ENCODE measurements at regions not wholly inside any gene's neighbourhood (a gene's known extent, or its start where the extent isn't known, plus 50 kb on each side); places are given as distances from the start of the nearest gene placed in this dataset.

GRCh38 chr3:94360987-94361386 is 298.1 kb downstream of the NSUN3 start (continued):
- no peak for TF ChIP-seq ZNF318 (IDR thresholded peaks at IDR 0.05; ENCODE audit: borderline replicate concordance in 1 of 2, low read depth in 1 of 2)

- no peaks in the 10 kb centered on the region for H3K4me1 ChIP-seq (replicated peaks in 1 of 2; ENCODE audit: control insufficient read depth in 2 of 2, insufficient read depth in 2 of 2, low read length in 2 of 2)
- no peak overlapping the region for H3K4me3 ChIP-seq
- H3K4me2 ChIP-seq (ENCODE audit: insufficient read depth, low read length) = no peak overlapping the region
- intact Hi-C loops (cut with micrococcal nuclease) = no loop called here
- DNase-seq (ENCODE audit: extremely low read depth in 1 of 4, low spot score in 3 of 4) = no peak
- ChIA-PET CTCF (ENCODE audit: low intra/inter-chr PET ratio) (no interaction called here), POLR2A (no interaction called here)
- no peaks in the 10 kb centered on the region for H3K9me3 ChIP-seq (replicated peaks; ENCODE audit: control insufficient read depth, insufficient read depth, low read depth, low read length)
- H4K20me1 ChIP-seq (replicated peaks; ENCODE audit: control insufficient read depth, insufficient read depth, low read length) = no peaks in the 10 kb centered on the region
- WGBS (ENCODE audit: insufficient coverage, low coverage, missing lambda C conversion rate) = 3% methylated on average over 4 of the region's 4 CpGs
- no peak for ATAC-seq
- no peak overlapping the region for H3K9ac ChIP-seq (ENCODE audit: insufficient read depth in 1 of 2, low read depth in 2 of 2, low read length in 2 of 2)
- H3K9me1 ChIP-seq (ENCODE audit: control insufficient read depth, insufficient read depth, low read length) = no peaks in the 10 kb centered on the region
- H3K36me3 ChIP-seq (ENCODE audit: control insufficient read depth, insufficient read depth, low read length) = no peaks in the 10 kb centered on the region
- H3K79me2 ChIP-seq (ENCODE audit: control insufficient read depth, insufficient read depth, low read length) = no peaks in the 10 kb centered on the region
- in situ Hi-C loops (cut with MboI) = no loop called here
- no peaks in the 10 kb centered on the region for H3K27me3 ChIP-seq (ENCODE audit: control insufficient read depth in 2 of 2, insufficient read depth in 2 of 2, low read length in 2 of 2)
- FAIRE-seq = no peak
- no peak overlapping the region for H3K27ac ChIP-seq (ENCODE audit: extremely low read depth, low read depth, low read length)
- no peak overlapping the region for H2AFZ ChIP-seq (ENCODE audit: low read depth, low read length)
- no TSS peak for BruUV-seq (replicated peaks)
- TF ChIP-seq PHF21A (IDR thresholded peaks at IDR 0.05; ENCODE audit: borderline replicate concordance, low read depth) = no peak
- no peak for TF ChIP-seq ZNF318 (IDR thresholded peaks at IDR 0.05; ENCODE audit: borderline replicate concordance in 1 of 2, low read depth in 1 of 2)
These were observed 299.5 kb downstream of the NSUN3 start for GRCh38 chr3:94362393-94362792.

Measured in K562 (cell line).